ENCODE measurements at regions not wholly inside any gene's neighbourhood (a gene's known extent, or its start where the extent isn't known, plus 50 kb on each side); places are given as distances from the start of the nearest gene placed in this dataset.
A peak's percentile ranks its signal among the peaks of the same experiment; 100 is the strongest.

DNA sequence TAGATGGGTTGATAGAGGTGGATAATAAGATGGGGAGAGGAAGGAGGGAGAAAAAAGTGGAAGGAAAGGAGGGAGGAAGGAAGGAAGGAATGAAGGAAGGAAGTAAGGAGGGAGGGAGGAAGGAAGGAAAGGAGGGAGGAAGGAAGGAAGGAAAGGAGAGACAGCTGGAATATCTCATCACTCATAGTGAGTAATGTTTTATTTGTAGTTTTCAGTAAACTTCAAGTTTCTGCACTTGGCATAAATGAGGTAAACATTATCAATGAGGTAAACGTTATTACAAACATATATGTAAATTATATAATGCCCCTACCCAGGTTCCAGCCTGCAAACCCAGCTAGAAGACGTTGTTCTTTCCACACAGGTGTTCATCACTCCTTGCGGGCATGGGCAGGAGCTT lies 89.8 kb upstream of the XYLT1 start:
- H3K27me3 Mint-ChIP-seq: peaks cover 14% of the 10 kb centered on the region
- peaks cover 12% of the 10 kb centered on the region for H3K4me1 Mint-ChIP-seq (ENCODE audit: unreplicated experiment)
- no peak overlapping the region for H3K4me3 Mint-ChIP-seq
- no peak overlapping the region for H3K27ac Mint-ChIP-seq
- no peaks in the 10 kb centered on the region for H3K9me3 Mint-ChIP-seq
- no peak for DNase-seq (ENCODE audit: extremely low spot score, unreplicated experiment)
- H3K36me3 Mint-ChIP-seq: no peaks in the 10 kb centered on the region
- TF ChIP-seq CTCF (conservative IDR thresholded peaks at IDR 0.05): no peak

GRCh38 chr16:17559394-17559793 lies 88.6 kb upstream of the XYLT1 start:
- H3K4me1 Mint-ChIP-seq (ENCODE audit: unreplicated experiment): peaks cover 12% of the 10 kb centered on the region
- H3K9me3 Mint-ChIP-seq: no peaks in the 10 kb centered on the region
- no peaks in the 10 kb centered on the region for H3K36me3 Mint-ChIP-seq
- no peak overlapping the region for H3K27ac Mint-ChIP-seq
- TF ChIP-seq CTCF (conservative IDR thresholded peaks at IDR 0.05): no peak
- H3K27me3 Mint-ChIP-seq: peaks cover 17% of the 10 kb centered on the region
- H3K4me3 Mint-ChIP-seq: no peak overlapping the region
- no peak for DNase-seq (ENCODE audit: extremely low spot score, unreplicated experiment)

- no peaks in the 10 kb centered on the region for H3K36me3 Mint-ChIP-seq
Observed at GRCh38 chr16:17557949-17558348, 87.2 kb upstream of the XYLT1 start.

DNA sequence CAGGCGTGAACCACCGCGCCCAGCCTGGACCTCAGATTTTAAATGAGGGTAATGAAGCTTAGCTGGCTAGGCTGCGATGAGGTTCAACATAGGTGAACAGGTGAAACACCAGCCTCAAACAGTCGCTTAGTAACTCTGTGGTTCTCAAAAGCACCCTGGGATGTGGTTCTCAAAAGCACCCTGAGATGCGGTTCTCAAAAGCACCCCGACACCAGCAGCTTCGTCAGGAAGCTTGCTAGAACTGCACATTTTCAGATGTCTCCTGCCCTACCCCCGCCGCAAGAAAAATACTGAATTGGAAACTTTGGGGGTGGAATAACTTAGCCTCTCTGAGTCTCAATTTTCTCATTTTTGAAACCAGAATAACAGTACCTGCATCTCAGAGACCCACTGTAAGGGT lies 86.7 kb upstream of the XYLT1 start:
- Mint-ChIP-seq H3K36me3 (no peaks in the 10 kb centered on the region), H3K4me3 (no peak overlapping the region), H3K9me3 (no peaks in the 10 kb centered on the region), H3K4me1 (ENCODE audit: unreplicated experiment) (peaks cover 12% of the 10 kb centered on the region), H3K27me3 (peaks cover 26% of the 10 kb centered on the region), H3K27ac (no peak overlapping the region)
- no peak for DNase-seq (ENCODE audit: extremely low spot score, unreplicated experiment)
- no peak for TF ChIP-seq CTCF (conservative IDR thresholded peaks at IDR 0.05)

More at GRCh38 chr16:17557949-17558348, 87.2 kb upstream of the XYLT1 start:
- Mint-ChIP-seq H3K27ac (no peak overlapping the region), H3K4me3 (no peak overlapping the region), H3K9me3 (no peaks in the 10 kb centered on the region), H3K4me1 (ENCODE audit: unreplicated experiment) (peaks cover 12% of the 10 kb centered on the region), H3K27me3 (peaks cover 26% of the 10 kb centered on the region)
- DNase-seq (ENCODE audit: extremely low spot score, unreplicated experiment): no peak
- TF ChIP-seq CTCF (conservative IDR thresholded peaks at IDR 0.05): no peak

DNA sequence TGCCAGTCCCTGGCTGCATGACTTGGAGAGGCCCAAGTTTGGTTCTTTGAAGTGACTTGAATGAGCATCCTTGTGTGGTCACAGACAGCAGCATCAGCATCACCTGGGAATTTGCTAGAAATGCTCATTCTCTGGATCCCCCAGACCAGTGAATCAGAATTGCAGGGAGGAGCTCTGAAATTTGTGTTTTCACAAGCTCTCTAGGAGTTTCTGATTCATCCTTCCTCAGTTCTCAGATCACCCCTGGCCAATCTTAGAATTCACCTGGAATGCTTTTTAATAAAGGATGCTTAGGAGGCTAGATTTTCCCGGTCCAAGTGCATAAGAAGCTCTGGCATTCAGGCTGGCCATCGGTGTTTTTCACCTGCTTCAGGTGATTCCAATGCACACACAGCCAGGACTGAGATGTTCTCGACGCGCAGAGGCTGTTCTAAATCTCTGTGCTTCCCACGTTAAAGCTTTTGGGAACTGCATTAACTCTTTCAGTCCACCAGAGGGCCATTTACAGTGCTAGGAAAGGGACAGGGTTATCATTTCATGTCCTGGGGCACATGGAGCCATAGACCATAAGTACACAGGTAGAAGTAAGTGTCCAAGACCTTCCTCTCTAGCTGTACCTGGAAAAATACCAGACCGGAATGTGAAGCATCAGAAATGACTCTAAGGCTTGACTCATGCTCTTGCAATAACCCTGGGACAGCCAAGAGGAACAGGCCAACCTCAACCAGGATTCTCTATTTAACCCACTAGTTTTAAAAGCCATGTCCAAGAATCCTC lies 85.7 kb upstream of the XYLT1 start:
- Mint-ChIP-seq H3K9me3 (no peaks in the 10 kb centered on the region), H3K4me3 (no peak overlapping the region), H3K27me3 (peaks cover 25% of the 10 kb centered on the region), H3K4me1 (ENCODE audit: unreplicated experiment) (peaks cover 12% of the 10 kb centered on the region), H3K27ac (no peak overlapping the region), H3K36me3 (no peaks in the 10 kb centered on the region)
- TF ChIP-seq CTCF (conservative IDR thresholded peaks at IDR 0.05): peak; percentile 81
- DNase-seq (ENCODE audit: extremely low spot score, unreplicated experiment): no peak

Measured in type B pancreatic cell (in vitro differentiated cells).